NT2/D1 (cell line): ENCODE measurements at regions not wholly inside any gene's neighbourhood (a gene's known extent, or its start where the extent isn't known, plus 50 kb on each side); places are given as distances from the start of the nearest gene placed in this dataset.

Experiments used
- DNase-seq: peaks from one replicate; pipeline ENCODE4 v3.0.0-alpha.2; 2011; ENCODE audit warnings: low read depth, low spot score
- H3K27me3 ChIP-seq: 2 replicates; pipeline ENCODE4 v1.6.0; 2011; ENCODE audit warnings: mild to moderate bottlenecking; ENCODE audit not compliant: insufficient read length, insufficient read depth
- H3K36me3 ChIP-seq: 2 replicates; pipeline ENCODE4 v1.6.1; 2011; ENCODE audit warnings: mild to moderate bottlenecking, low read length, mixed read lengths; ENCODE audit not compliant: insufficient read depth, insufficient read length
- H3K4me1 ChIP-seq: 2 replicates; pipeline ENCODE4 v1.5.1; 2011; ENCODE audit not compliant: insufficient read depth, insufficient read length
- H3K4me3 ChIP-seq: 2 replicates; pipeline ENCODE4 v1.5.1; 2011; ENCODE audit warnings: low read depth; ENCODE audit not compliant: insufficient read length
- H3K9ac ChIP-seq: 2 replicates; pipeline ENCODE4 v1.6.0; 2011; ENCODE audit warnings: low read depth; ENCODE audit not compliant: insufficient read length
- H3K9me3 ChIP-seq: 2 replicates; pipeline ENCODE4 v1.5.1; 2011; ENCODE audit warnings: mild to moderate bottlenecking, low read length; ENCODE audit not compliant: insufficient read depth
- SUZ12 ChIP-seq: IDR thresholded peaks from 2 replicates; pipeline ENCODE4 v1.6.1; 2011; ENCODE audit not compliant: insufficient read length, insufficient read depth; ENCODE audit errors: extremely low read depth
- YY1 ChIP-seq: IDR thresholded peaks from 2 replicates; pipeline ENCODE4 v1.6.1; 2011; ENCODE audit not compliant: insufficient read length, insufficient read depth
- ZNF274 ChIP-seq: IDR thresholded peaks from 2 replicates; pipeline ENCODE4 v1.6.1; 2011; ENCODE audit warnings: mild to moderate bottlenecking, low read depth, low read length

DNA sequence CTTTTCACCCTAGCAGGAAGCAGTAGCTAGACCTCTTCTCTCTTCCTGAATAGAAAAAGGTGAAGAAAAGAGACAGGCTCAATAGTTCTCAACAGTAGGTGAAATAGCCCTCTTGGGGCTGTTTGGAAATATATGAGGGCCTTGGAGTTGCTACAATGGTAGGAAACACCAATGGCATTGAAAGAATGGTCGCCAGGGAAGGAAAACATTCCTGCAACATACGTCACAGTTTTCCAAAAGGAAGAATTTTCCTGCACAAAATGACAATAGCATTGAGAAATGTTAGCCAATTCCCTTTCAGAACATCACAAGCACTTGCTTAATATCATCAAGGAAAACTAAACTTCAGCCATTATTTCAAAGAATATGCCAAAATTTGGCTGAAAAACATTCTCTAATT, 484.5 kb downstream of the IGSF11 start:
- no peak overlapping the region for H3K9ac ChIP-seq
- no peaks in the 10 kb centered on the region for H3K27me3 ChIP-seq
- H3K9me3 ChIP-seq = no peaks in the 10 kb centered on the region
- TF ChIP-seq YY1 = no peak
- TF ChIP-seq ZNF274 = no peak
- no peak for TF ChIP-seq SUZ12
- DNase-seq = no peak
- no peaks in the 10 kb centered on the region for H3K36me3 ChIP-seq
- H3K4me1 ChIP-seq = no peaks in the 10 kb centered on the region
- no peak overlapping the region for H3K4me3 ChIP-seq

DNA sequence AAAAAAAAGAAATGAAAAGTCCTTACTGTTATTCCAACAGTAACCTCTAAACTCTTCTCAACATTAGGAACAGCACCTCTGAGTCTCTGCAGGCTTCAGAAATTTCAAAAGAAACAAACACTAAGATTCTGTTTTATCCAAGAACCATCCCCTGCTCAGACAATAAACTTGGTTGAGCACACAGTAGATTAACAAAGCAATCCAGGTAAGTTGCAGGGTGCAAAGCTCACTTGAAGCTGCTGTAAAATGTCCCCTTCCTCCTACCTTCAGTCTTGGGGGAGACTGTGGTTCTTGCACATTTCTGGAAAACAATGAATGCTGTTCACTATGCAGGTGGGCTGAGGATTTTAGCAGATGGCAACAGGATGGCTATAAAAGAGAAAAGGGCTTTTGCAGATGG, 484.1 kb downstream of the IGSF11 start:
- H3K4me1 ChIP-seq = no peaks in the 10 kb centered on the region
- H3K27me3 ChIP-seq = no peaks in the 10 kb centered on the region
- no peaks in the 10 kb centered on the region for H3K36me3 ChIP-seq
- no peak overlapping the region for H3K4me3 ChIP-seq
- H3K9me3 ChIP-seq = no peaks in the 10 kb centered on the region
- no peak for TF ChIP-seq YY1
- TF ChIP-seq SUZ12 = no peak
- TF ChIP-seq ZNF274 = no peak
- DNase-seq = no peak
- H3K9ac ChIP-seq = no peak overlapping the region

DNA sequence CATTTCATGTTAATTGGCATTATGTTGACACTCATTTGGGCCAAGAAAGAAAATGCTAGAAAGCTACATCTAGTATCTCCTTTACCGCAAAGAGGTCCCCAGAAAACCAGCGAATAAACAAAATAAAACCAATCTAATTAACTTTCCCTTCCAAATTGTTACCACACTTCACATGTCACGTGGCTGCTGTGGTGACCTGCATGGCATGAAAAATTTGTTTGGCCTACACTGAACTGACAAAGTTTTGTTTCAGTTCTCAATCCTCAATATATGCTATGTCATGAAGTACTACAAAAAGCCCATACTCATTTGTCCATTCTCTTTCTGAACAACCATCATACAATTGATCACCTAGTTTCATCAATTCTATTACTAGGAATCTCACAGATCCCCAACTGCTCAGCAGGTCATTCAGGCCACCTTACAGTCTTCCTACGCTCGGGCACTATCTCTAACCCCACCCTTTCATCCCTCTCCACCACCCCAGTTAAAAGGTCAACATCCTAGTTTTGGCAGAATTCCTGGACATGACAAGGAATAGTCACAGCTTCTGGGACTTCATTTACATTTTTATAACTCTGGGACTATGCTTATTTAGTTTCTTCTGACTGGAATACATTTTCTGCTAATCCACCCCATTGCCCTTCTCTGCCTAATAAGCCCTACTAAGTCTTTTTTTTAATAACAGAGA, 480.4 kb downstream of the IGSF11 start:
- TF ChIP-seq YY1 = no peak
- no peak for TF ChIP-seq SUZ12
- TF ChIP-seq ZNF274 = no peak
- no peak for DNase-seq
- no peak overlapping the region for H3K9ac ChIP-seq
- H3K27me3 ChIP-seq = no peaks in the 10 kb centered on the region
- H3K4me1 ChIP-seq = no peaks in the 10 kb centered on the region
- no peak overlapping the region for H3K4me3 ChIP-seq
- no peaks in the 10 kb centered on the region for H3K9me3 ChIP-seq
- no peaks in the 10 kb centered on the region for H3K36me3 ChIP-seq

DNA sequence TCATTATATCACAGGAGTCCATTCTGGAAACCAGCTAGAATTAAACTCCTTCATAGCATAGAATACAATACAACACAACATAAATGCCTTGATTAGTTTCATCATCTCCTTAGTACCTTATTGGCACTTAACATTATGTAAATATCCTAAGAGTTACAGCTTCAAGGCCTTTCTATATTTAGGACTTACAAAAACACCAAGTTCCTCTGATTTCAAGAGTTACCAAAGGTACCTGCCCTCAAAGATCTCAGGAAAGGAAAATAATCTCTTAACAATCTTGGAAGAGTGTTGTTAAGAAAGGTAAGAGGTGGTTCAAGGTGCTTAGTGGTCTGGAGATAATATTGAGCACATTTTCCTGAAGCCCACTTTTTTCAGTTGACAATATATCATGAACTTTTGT, 477.7 kb downstream of the IGSF11 start:
- Histone ChIP-seq H3K36me3 (no peaks in the 10 kb centered on the region), H3K27me3 (no peaks in the 10 kb centered on the region), H3K9me3 (no peaks in the 10 kb centered on the region), H3K4me3 (no peak overlapping the region), H3K4me1 (no peaks in the 10 kb centered on the region), H3K9ac (no peak overlapping the region)
- TF ChIP-seq ZNF274 = no peak
- no peak for TF ChIP-seq SUZ12
- DNase-seq = no peak

DNA sequence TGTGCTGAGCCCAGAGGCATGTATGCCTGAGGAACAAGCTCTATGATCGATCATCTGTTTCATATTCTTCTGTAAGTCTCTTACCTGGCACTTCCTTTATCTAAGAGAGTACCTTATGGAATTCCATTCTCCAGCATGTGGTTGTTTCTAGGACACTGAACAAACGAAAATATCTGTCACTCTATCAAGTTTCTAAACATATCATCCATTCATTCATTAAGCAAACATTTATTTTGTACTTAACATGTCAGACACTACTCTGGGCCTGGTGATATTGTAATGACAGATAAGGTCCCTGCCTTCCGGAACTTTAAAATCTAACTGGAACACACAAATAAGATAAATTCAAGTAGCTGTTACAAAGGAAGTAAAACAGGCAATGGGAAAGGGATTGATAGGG, 477.1 kb downstream of the IGSF11 start:
- H3K4me1 ChIP-seq = no peaks in the 10 kb centered on the region
- H3K9ac ChIP-seq = no peak overlapping the region
- TF ChIP-seq ZNF274 (no peak), SUZ12 (no peak), YY1 (no peak)
- H3K4me3 ChIP-seq = no peak overlapping the region
- H3K27me3 ChIP-seq = no peaks in the 10 kb centered on the region
- no peaks in the 10 kb centered on the region for H3K9me3 ChIP-seq
- DNase-seq = no peak
- H3K36me3 ChIP-seq = no peaks in the 10 kb centered on the region

DNA sequence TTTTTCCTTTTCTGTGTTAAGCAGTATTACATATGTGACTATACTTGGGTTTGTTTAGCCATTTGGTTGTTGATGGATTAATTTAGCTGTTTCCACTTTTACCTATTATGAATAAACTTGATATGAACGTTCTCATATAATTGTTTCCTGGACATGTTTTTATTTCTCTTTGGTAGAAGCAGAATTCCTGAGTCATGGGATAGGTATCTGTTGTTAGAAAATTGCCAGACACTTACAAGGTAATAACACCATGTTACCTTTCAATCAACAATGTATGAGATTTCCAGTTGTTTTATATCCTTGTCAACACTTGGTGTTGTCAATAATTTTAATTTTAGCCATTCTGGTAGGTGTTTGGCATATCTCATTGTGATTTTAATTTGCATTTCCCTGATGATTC, 475.4 kb downstream of the IGSF11 start:
- TF ChIP-seq SUZ12 (no peak), YY1 (no peak), ZNF274 (no peak)

DNA sequence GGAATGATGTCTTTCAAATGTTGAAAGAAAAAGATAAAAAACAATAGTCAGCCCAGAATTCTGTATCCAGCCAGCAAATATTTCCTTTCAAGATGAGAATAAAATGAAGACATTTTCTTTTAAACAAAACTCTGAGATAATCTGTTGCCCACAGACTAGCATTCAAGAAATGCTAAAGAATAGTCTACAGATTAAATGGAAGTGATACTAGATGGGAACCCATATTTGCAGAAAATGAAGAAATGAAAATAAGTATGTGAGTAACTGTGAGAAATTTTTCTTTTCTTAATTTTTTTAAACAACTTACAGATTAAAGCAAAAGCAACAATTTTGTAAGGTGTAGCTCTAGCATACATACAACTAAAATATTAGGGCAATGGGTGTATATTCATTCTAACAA, 469.8 kb downstream of the IGSF11 start:
- Histone ChIP-seq H3K4me1 (no peaks in the 10 kb centered on the region), H3K9ac (no peak overlapping the region), H3K4me3 (no peak overlapping the region), H3K27me3 (no peaks in the 10 kb centered on the region), H3K36me3 (no peaks in the 10 kb centered on the region), H3K9me3 (no peaks in the 10 kb centered on the region; the same call in 1 of the 2 replicates)
- no peak for TF ChIP-seq ZNF274
- no peak for TF ChIP-seq SUZ12
- no peak for TF ChIP-seq YY1
- no peak for DNase-seq

More for the DNA sequence above, 475.4 kb downstream of the IGSF11 start:
- Histone ChIP-seq H3K9me3 (no peaks in the 10 kb centered on the region), H3K36me3 (no peaks in the 10 kb centered on the region), H3K9ac (no peak overlapping the region), H3K4me1 (no peaks in the 10 kb centered on the region), H3K4me3 (no peak overlapping the region), H3K27me3 (no peaks in the 10 kb centered on the region)
- DNase-seq = no peak
